G401.6 (cell line): ENCODE measurements at regions not wholly inside any gene's neighbourhood (a gene's known extent, or its start where the extent isn't known, plus 50 kb on each side); places are given as distances from the start of the nearest gene placed in this dataset.
"Not testable (repeated sequence)": the region's sequence is repeated elsewhere in the genome, so short reads cannot be mapped to it uniquely, and the experiment has no call there.

ENCODE experiments used
- FAIRE-seq: peaks from 2 replicates; lab custom pipeline; 2012; peaks lifted over from hg19 to GRCh38; lab: Jason Lieb, UNC

DNA sequence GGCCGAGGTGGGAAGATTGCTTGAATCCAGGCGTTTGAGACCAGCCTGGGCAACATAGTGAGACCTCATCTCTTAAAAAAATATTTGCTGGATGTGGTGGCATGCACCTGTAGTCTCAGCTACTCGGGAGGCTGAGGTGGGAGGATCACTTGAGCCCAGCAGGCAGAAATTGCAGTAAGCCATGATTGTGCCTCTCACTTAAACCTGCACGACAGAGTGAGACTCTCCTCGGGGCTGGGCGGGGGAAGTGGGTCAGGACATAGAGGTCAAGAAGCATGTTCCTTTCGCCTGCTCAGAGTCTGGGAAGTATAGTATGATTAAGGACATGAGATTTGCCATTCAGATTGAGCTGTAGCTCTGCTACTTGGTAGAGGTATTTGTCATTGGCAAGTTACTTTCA, 52.3 kb downstream of the SEPTIN7 start:
- not testable (repeated sequence) for FAIRE-seq

DNA sequence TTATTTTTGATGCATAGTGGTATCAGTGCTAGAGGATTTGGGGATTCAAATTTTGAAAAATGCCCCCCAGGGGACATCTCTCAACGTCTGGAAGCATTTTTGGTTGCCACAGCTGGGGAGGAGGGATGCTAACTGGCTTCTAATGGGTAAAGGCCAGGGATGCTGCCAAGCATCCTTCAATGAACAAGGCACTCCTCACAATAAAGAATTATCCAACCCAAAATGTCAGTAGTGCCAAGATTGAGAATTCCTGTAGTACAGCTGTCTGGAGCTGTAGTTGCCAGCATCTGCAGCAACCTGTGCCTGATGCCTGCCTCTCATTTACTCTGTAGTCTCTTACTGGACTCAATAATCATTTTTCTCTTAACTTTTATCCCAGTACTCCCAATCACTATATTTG, 53.5 kb downstream of the SEPTIN7 start:
- no peak for FAIRE-seq

DNA sequence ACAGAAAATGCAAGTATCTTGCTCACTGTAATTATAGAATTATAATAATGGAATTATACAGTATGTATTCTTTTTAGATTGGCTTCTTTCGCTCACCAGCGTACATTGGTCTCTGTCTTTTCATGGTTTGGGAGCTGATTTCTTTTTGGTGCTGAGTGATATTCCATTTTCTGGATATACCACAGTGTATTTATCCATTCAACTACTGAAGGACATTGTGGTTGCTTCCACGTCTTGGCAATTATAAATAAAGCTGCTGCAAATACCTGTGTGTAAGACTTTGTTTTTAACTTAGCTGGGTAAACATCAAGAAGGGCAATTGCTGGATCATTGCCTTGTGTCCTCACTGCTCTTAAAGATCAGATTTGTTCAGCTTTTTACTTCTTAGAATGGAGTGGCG, 55.3 kb downstream of the SEPTIN7 start:
- FAIRE-seq: no peak

DNA sequence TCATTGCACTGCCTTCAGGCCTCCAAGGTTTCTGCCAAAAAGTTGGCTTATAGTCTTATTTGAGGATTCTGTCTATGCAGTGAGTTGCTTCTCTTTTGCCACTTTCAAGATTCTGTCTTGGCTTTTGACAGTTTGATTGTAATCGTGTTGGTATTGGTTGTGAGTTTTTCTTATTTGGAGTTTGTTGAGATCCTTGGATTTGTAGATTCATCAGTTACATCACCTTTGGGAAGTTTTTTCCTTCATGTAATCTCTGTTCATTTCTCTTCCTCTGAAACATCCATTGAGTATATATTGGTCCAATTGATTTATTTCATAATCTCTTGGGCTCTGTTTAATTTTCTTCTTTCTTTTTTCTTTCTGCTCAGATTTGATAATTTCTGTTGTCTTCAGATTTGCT, 59.8 kb downstream of the SEPTIN7 start:
- no peak for FAIRE-seq

DNA sequence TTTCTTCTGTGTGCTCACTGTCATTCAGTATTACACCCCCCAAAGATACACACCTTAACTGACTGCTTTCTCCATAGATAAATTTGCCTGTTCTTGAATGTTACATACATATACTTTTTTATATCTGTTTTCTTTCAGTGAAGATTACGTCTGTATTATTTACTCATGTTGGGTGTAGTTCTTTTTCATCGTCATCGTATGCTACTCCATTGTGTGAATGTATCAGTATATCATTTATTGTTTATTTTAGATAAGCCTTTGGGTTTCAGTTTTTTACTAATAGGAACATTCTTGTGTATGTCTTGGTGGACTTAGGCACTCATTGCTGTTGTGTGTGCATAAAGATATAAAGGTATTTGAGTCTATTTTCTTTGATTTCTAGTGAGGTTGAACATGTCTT, 64.4 kb downstream of the SEPTIN7 start:
- no peak for FAIRE-seq

DNA sequence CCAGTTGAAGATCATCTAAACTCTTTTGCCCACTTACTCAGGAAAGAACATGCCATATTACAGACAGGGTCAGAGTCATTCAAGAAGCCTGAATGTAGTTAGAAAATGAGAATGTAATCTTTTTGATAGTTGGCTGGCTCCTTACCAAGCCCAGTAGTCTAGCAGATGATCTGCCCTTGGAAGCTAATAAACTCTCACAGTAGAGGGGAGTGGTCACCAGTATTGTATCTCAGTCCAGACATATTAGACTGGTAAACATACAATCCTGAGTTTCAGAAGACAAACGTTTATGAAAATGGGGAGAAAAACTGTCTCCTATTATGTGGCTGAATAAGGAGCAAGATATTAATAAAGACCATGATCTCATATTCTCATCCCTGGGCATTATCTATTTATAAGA, 65.3 kb downstream of the SEPTIN7 start:
- FAIRE-seq: no peak

DNA sequence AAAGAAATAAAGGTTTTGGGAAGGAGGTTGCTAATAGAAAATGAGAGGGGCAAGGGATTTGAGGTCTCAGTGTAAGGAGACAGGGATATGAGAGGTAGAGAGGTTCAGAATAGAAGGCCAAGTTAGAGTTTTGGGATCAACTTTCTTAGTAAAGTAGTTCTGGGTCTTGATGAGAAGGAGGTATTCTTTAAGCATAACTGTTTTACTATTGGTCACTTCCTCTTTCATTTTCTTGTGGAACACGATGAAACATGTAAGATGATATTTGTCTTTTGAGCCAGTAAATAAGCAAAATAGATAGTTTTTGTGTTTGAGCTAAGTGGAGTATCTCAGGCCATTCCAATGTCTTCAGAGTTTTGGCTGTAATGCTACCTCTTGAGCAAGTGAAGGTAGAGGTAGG, 68.3 kb downstream of the SEPTIN7 start:
- not testable (repeated sequence) for FAIRE-seq

DNA sequence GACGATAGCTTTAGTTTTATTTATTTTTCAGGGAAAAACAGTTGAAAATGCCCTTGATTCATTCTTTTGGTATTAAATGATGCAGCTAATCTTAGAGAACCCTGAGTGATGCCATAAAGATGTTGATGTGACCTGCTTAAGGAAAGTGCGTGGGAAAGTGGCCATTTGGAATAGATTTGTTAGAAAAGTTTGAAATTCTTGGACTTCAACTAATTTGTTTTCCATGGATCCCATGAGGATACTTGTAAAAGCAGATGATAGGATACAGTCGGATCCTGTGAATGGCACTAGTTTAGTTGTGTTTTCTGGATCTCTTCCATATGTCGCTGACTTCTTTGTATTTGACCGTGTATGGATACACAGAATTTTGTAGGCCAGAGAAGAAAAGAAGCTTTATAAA, 69.0 kb downstream of the SEPTIN7 start:
- no peak for FAIRE-seq

DNA sequence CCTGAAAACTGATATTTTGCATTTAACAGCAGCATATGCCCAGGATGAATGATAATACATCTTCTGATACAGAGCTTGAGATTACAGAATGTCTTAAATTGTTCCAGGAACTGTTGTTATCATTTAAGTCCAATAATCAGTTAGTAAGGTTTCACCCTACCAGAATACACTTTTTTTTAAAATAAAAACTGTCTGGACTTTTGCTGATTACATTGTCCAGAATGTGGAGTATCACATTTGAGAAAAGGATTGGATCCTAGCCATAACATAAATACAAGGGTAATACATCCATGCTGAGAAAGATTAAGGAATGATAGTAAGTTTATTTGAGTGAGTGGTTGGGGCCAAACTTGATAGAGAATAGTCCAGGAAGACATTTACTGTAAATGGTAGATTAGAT, 71.0 kb downstream of the SEPTIN7 start:
- FAIRE-seq: no peak

DNA sequence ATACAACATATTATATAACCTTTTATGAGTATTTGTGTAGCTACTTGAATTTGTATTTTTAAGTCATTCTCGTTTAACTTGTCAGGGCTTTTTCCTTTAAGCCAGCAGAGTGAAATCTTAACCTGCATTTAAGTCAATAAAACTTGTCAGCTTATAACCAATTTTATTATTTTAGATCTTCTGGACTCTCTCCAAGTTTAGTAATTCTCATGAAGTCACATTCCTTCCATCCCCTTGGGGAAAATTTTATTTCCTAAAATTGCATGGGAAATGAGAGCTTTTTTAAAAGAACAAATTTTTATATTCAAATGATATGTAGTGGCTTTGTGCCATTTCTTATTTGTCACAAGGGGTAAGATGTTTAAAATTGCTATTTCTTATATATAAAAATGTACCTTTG, 74.0 kb downstream of the SEPTIN7 start:
- no peak for FAIRE-seq

DNA sequence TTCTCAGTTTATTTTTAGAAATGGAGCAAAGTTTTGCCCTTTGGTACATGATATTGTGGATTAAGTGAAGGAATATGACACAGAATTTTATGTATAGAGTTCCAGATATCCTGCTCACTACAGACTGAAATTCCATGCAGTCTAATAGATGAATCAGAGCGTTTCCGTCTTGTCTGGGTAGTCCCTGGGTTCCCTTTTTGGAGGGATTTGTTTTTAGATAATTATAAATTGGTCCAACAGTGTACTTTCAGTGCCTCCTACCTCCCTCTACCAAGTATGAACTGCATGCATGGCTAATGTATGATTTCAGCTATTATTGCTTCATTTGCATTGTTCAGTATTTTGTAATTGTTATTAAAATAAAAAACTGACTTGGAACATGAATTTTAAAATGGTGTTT, 74.4 kb downstream of the SEPTIN7 start:
- no peak for FAIRE-seq

DNA sequence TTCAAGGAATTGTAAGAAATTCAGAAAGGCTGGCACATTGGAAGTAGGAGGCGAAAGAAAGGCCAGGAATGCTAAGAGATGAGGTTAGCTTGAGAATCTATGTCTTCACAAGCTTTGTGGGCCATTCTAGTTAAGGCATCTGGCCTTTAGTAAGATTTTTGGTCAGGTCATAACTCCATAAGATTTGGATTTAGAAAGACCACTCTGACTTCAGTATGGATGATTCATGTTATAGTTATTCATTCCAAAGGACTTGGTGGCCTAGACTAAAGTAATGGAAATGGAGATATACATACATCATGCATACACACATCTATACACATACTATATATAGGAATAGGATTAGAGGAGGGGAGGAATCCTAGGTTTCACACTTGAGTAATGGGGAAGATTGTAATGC, 77.5 kb downstream of the SEPTIN7 start:
- no peak for FAIRE-seq

DNA sequence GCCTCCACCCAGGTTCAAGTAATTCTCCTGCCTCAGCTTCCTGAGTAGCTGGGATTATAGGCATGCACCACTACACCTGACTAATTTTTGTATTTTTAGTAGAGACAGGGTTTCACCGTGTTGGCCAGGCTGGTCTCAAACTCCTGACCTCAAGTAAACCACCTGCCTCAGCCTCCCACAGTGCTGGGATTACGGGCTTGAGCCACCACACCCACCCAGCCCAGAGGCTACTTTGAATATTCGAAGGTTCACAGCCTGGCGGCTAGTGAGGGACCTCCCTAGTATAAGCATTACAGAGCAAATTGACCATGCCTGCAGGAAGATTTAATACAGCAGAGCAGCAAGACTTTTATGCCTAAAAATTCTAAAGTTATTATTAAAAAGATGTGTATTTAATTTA, 86.6 kb downstream of the SEPTIN7 start:
- not testable (repeated sequence) for FAIRE-seq

DNA sequence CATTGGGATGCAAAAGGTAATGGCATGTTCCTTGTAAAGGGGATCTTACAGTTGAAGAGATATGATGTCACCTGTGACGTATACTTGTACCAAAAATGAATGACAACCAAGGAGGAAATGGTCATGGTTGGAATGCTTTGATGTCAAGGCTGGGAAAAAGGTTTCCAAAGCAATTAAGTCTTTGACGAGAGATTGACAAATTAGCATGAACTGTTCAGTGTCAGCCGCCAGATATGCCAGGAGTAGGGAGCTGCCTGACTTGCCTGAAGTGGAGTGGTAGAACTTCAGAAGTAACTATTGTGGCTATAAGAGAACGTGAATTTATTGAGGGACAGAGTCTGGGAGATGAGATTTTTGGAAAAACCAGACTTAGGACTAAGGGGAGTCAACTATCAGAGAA, 88.1 kb downstream of the SEPTIN7 start:
- FAIRE-seq: no peak

DNA sequence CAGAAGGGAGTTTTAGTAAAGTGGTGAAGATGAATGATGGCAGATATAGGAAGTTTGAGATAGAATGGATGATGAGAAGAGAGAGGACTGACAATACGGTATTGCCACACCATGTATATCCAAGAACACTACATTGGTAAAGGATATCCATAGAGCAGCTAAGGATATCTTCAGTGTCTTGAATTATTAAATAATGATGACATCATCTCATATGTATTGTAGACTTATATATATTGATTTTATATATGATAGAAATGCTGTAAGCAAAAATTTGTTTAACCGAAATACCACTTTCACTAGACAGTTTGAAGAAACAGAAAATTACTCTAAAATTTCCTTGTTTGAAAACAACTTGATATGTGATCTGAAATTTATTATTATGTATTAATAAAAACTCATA, 89.0 kb downstream of the SEPTIN7 start:
- FAIRE-seq: peak; percentile 66

DNA sequence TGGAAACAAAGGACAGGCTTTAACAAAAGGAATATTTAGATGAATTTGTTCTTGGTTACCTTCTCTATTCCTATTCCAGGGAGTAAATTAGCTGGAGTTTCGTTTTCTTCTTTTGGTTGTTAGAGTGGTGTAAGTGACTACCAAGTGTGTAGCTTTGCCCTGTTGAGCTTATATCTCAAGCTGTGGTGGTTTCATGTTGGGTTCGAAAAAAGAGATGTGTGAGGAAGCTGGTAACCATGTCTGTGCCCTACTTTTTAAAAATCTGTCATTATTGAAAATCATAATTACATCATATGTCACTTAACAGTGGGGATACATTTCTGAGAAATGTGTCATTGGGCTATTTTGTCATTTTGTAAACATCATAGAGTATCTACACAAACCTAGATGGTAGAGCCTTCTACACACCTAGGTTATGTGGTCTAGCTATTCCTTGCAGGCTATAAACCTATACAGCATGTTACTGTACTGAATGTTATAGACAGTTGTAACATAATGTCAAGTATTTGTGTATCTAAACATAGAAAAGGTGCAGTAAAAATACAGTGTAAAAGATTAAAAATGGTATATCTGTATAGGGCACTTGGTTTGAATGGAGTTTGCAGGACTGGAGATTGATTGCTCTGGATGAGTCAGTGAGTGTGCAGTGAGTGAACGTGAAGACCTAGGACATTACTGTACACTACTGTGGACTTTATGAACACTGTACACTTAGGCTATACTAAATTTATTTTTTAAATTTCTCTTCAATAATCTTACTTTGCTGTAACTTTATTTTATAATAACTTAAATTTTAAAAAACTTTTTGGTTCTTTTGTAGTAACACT, 90.4 kb downstream of the SEPTIN7 start:
- peak; percentile 82 for FAIRE-seq

DNA sequence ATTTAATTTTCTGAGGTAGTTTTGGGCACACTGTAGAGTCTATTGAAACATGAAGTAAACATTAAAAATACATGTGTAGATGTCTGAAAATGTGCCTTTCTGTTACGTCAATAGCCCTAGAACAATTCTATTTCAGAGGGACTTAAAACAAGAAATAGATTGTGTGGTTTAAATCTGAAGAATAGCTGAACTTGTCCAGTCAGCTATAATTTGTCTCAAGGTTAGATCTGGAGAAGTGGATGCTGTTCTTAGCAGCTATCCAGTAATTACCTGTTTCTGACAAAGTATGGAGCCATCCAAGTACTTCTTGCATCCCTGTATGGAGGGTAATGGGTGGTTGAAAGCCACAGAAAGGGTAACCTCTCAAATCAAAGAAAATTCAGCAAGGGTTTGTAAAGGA, 92.8 kb downstream of the SEPTIN7 start:
- peak; percentile 63 for FAIRE-seq

DNA sequence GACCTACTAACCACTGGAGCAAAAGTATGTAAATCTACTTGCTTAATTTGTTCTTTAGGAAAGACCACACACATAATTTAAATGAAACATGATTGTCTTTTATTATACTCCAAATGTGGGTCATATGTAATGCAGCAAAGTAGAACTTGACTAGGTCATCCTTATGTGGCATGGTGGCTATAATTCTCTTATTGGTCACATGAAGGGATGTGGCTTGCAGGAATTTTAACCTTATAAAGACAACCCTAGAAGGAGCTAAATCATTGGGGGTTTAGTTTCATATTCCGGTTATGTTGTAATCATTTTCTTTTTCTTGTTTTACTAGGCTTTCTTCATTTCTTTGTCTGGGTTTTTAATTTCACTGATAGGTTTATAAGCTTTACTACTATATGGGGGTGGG, 93.9 kb downstream of the SEPTIN7 start:
- FAIRE-seq: no peak

DNA sequence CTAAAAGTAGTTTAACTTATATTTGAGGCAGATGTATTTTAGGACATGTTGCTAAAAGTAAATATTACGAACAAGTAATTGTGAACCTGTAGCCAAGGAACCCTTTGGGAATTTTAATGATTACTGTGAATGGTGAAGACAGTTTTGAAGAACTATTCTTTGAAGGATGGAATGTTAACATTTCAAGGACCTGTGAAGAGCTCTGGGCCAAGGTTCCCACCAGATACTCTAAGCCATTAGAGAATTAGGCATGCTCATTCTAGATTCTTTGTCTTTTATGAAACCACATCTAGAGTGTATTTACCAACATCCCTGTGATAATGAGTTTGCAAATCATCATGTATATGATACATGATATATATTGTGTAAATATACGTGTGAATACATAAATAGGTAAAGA, 99.8 kb downstream of the SEPTIN7 start:
- FAIRE-seq: no peak

DNA sequence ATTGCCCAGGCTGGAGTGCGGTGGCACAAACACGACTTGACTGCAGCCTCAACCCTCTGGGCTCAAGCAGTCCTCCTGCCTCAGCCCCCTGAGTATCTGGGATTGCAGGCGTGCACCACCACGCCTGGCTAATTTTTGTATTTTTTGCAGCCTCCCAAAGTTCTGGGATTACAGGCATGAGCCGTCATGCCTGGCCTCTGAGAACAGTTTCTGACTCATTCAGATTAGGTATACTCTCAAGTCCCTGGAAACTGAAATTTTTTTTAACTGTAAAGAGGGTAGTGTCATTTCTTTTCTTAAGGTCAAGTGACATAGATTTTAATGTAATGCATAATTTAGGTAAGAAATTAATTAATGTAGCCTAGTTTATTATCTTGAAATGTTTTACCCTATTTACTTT, 104.7 kb downstream of the SEPTIN7 start:
- FAIRE-seq: no peak

DNA sequence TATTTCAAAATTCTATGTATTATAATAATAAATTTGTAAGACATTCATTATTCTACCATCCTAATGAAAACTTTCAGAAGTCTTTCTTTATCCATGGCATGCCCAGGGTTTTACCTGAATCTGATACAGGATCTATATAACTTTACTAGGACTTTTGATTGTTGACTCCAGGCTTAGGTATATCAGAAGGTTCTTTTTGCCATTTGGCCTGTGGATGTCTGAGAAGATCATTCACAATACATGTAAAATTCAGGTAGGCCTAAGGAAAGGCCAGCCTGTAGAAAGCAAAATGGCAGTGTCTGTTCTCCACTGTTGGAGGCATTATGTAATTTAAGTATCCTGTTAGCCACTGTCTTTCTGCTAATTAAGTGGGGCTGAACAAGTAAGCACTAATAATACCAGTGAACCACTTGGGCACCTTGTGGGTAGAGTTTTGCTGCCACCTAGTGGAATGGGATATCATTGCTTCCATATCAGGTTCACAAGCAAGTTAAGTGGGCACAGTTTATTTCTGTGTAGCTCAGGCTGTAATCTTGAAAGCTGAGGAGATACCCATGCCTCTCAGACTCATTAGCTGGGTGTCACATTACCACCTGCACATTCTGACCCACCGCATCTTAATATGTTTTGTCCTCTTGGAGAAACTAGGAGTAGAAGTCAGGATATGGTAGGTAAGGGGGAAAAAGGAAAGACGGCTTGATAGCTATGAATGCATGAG, 105.5 kb downstream of the SEPTIN7 start:
- peak; percentile 79 for FAIRE-seq

DNA sequence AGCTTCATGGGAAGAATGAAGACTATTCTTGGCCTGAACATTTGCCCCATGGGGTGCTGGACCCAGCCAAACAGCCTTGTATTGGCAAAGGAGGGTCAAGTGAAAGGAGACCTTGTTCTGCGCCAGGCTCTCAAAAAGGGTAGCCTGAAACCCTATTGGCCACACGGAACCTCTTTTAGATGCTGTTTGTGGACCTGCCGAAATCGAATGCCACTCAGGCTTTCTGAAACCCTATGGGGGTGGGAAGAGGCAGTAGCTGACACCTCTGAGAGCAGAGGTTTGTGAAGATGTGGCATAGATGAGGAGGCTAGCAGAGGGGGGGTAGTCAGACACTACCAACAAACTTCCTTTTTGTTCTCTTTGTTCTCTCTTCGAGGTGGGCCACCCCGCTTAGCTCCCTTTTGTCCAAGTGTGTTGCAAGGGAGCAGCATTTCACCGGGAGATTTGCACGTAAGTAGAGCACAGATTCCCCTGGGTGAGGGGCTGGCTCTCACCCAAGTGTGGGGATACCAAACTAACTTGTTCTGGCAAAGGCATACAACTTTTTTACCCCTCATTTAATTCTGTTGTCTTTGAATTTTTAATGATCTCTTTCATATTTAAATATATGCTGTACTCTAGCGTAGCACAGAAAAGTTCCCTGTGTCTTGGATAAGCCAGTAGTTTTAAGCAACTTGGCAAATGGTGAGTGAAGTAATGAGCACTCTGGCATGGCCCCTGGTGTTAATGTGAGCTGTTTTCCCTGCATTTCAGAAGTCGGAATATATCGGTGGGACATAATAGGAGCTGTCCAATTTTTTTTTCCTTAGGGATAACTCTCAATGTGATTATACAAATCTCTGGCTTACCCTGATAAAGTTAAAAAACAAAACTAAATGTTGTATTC, 107.7 kb downstream of the SEPTIN7 start:
- FAIRE-seq: no peak

DNA sequence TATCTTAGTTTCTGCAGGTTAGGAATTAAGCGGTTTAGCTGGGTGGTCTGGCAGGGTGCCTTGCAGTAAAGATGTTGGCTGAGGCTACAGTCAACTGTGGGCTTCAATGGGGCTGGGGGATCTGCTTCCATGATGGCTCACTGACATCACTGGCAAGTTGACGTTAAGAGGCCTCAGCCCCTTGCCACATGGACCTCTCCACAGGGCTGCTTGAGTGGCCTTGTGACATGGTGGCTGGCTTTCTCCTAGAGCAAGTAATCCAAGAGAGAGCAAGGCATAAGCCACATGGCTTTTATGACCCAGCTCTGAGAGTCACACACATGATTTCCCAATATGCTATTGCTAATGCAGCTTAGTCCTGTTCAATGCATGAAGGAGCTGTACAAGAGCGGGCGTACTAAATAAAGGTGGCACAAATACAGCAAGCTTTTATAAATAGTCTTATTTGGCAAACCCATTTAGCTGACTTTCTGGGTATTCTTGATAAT, 109.1 kb downstream of the SEPTIN7 start:
- no peak for FAIRE-seq
